GM23248 (cell line): ENCODE measurements at regions not wholly inside any gene's neighbourhood (a gene's known extent, or its start where the extent isn't known, plus 50 kb on each side); places are given as distances from the start of the nearest gene placed in this dataset.

Source experiments
- DNase-seq: peaks from one replicate; pipeline ENCODE4 v3.0.0-alpha.2; 2015
- H2AFZ ChIP-seq: fragments of 200-600 bp; sonication (generic); 2 replicates; pipeline ENCODE4 v1.6.1; 2016; ENCODE audit warnings: antibody characterized with exemption
- H3F3A ChIP-seq: fragments of 200-600 bp; sonication (generic); 2 replicates; pipeline ENCODE4 v1.6.1; 2016; ENCODE audit warnings: mild to moderate bottlenecking, antibody characterized with exemption, mixed run types; ENCODE audit not compliant: insufficient read depth
- H3K27ac ChIP-seq: fragments of 200-600 bp; sonication (generic); 2 replicates; pipeline ENCODE4 v1.5.1; 2016; ENCODE audit warnings: mild to moderate bottlenecking
- H3K27me3 ChIP-seq: fragments of 200-600 bp; sonication (generic); replicated peaks from 2 replicates; pipeline ENCODE4 v1.6.1; 2016; ENCODE audit warnings: mild to moderate bottlenecking; ENCODE audit not compliant: insufficient read depth
- H3K36me3 ChIP-seq: fragments of 200-600 bp; sonication (generic); 2 replicates; pipeline ENCODE4 v1.6.1; 2016; ENCODE audit warnings: low read depth, mild to moderate bottlenecking
- H3K4me1 ChIP-seq: fragments of 200-600 bp; sonication (generic); 2 replicates; pipeline ENCODE4 v1.6.1; 2016; ENCODE audit warnings: mild to moderate bottlenecking; ENCODE audit not compliant: insufficient read depth
- H3K4me2 ChIP-seq: fragments of 200-600 bp; sonication (generic); one replicate; pipeline ENCODE4 v1.6.1; 2016; ENCODE audit warnings: mild to moderate bottlenecking; ENCODE audit not compliant: unreplicated experiment
- H3K4me3 ChIP-seq: fragments of 200-600 bp; sonication (generic); 2 replicates; pipeline ENCODE4 v1.5.1; 2016; ENCODE audit warnings: mild to moderate bottlenecking
- H3K79me2 ChIP-seq: fragments of 200-600 bp; sonication (generic); 2 replicates; pipeline ENCODE4 v1.6.1; 2016; ENCODE audit warnings: mild to moderate bottlenecking; ENCODE audit not compliant: insufficient read depth
- H3K9ac ChIP-seq: fragments of 200-600 bp; sonication (generic); 2 replicates; pipeline ENCODE4 v1.6.1; 2016; ENCODE audit warnings: mild to moderate bottlenecking
- H3K9me2 ChIP-seq: fragments of 200-600 bp; sonication (generic); 2 replicates; pipeline ENCODE4 v1.6.1; 2016; ENCODE audit warnings: mixed run types, mild to moderate bottlenecking, moderate library complexity; ENCODE audit not compliant: insufficient read depth
- H3K9me3 ChIP-seq: fragments of 200-600 bp; sonication (generic); one replicate; pipeline ENCODE4 v1.6.1; 2017; ENCODE audit warnings: low read depth
- H4K20me1 ChIP-seq: fragments of 200-600 bp; sonication (generic); 2 replicates; pipeline ENCODE4 v1.6.0; 2016; ENCODE audit not compliant: insufficient read depth
- EZH2 ChIP-seq: fragments of 200-600 bp; sonication (generic); IDR thresholded peaks from 2 replicates; pipeline ENCODE4 v1.6.1; 2018; ENCODE audit warnings: antibody characterized with exemption, mild to moderate bottlenecking; ENCODE audit not compliant: insufficient read depth, poor library complexity, severe bottlenecking
- EZH2phosphoT487 ChIP-seq: fragments of 200-600 bp; sonication (generic); IDR thresholded peaks from 2 replicates; pipeline ENCODE4 v1.6.1; 2018; ENCODE audit warnings: antibody characterized with exemption, moderate library complexity, mild to moderate bottlenecking, low read depth; ENCODE audit not compliant: insufficient read depth
- WGBS, 2 experiments: methylation state at CpG; one replicate each; pipeline ENCODE4 v1.1.6; 2015 to 2017; ENCODE audit warnings: low lambda C conversion rate in 2 of 2, low coverage in 1 of 2; ENCODE audit errors: missing lambda C conversion rate in 2 of 2; 5-methylcytosine and 5-hydroxymethylcytosine counted together
- in situ Hi-C: fragments of 300-500 bp; cut with MboI; formaldehyde crosslinking; loops from 2 replicates; pipeline ENCODE4 v1.15.0; 2020

- WGBS, 2 experiments, result 91 to 95% methylated on average over 3 of the region's 3 CpGs
- H3K4me3 ChIP-seq, result no peak overlapping the region
Measured at GRCh38 chr6:113144117-113144516, 713.0 kb upstream of the MARCKS start.

DNA sequence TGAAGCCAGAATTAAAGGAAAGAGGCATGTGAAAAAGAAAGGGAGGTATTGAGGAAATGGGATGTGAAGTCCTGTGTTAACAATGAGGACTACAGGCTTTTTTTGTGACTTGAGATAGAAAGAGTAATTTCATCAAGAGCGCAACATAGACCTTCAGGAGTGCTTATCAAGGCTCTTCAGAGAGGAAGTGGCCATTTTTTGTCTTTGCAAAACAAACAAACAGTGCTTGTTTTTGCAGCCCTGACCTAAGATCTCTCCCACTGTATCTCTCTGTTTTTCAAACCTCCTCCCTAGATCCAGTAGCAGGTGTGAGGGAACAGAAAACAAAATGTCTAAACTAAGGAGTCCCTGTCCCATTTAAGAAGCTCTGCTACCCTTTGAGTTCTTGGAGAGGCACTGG, 710.3 kb upstream of the MARCKS start:
- DNase-seq, result no peak
- WGBS, 2 experiments, result 97 to 100% methylated on average over 1 of the region's 1 CpG
- Histone ChIP-seq H4K20me1 (no peaks in the 10 kb centered on the region), H3K4me3 (no peak overlapping the region), H3K27ac (no peak overlapping the region), H3K9me2 (no peaks in the 10 kb centered on the region), H3K27me3 (no peaks in the 10 kb centered on the region), H3K4me1 (peaks cover 7% of the 10 kb centered on the region; the same call in 1 of the 2 replicates), H3K36me3 (no peaks in the 10 kb centered on the region), H2AFZ (no peak overlapping the region; the same call in 1 of the 2 replicates), H3F3A (0 out of 2 replicates have a peak, but pooled peaks cover 8% of the 10 kb centered on the region), H3K79me2 (no peaks in the 10 kb centered on the region), H3K4me2 (no peak overlapping the region), H3K9me3 (no peaks in the 10 kb centered on the region), H3K9ac (no peak overlapping the region)
- in situ Hi-C loops, result no loop called here
- TF ChIP-seq EZH2 (no peak), EZH2phosphoT487 (no peak)

More at GRCh38 chr6:113144117-113144516, 713.0 kb upstream of the MARCKS start:
- in situ Hi-C loops, result no loop called here
- H3K9me3 ChIP-seq, result no peaks in the 10 kb centered on the region
- H3K9ac ChIP-seq, result no peak overlapping the region
- H4K20me1 ChIP-seq, result no peaks in the 10 kb centered on the region
- H3K4me1 ChIP-seq, result peaks cover 7% of the 10 kb centered on the region; the same call in 1 of the 2 replicates
- no peaks in the 10 kb centered on the region for H3K27me3 ChIP-seq
- DNase-seq, result no peak
- no peak overlapping the region for H3K27ac ChIP-seq
- no peaks in the 10 kb centered on the region for H3K79me2 ChIP-seq
- 0 out of 2 replicates have a peak, but pooled peaks cover 8% of the 10 kb centered on the region for H3F3A ChIP-seq
- TF ChIP-seq EZH2phosphoT487 (no peak), EZH2 (no peak)
- H2AFZ ChIP-seq, result no peak overlapping the region
- no peak overlapping the region for H3K4me2 ChIP-seq
- H3K9me2 ChIP-seq, result no peaks in the 10 kb centered on the region
- H3K36me3 ChIP-seq, result no peaks in the 10 kb centered on the region

DNA sequence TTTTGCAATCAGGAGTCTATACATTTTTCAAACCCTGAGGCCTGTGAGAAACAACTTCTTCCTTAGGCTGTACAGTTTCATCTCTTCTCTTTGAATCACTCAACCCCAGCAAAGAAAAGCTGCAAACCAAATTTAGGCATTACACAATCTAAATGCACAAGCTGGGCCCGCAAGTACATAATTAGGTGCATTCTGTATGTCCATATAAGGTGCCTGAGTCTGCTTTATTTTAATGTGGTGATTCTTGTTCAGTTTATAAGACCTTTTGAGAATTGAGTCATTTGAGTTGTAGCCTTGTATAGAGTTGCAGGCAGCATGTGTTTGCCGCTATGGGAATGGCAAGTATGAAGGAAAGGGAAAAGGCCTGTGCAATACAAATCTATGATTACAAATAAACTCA, 709.6 kb upstream of the MARCKS start:
- H3F3A ChIP-seq, result 0 out of 2 replicates have a peak, but pooled peaks cover 8% of the 10 kb centered on the region
- no peak overlapping the region for H3K27ac ChIP-seq
- peaks cover 7% of the 10 kb centered on the region; the same call in 1 of the 2 replicates for H3K4me1 ChIP-seq
- H3K4me2 ChIP-seq, result no peak overlapping the region
- no peaks in the 10 kb centered on the region for H3K9me3 ChIP-seq
- no peak overlapping the region for H3K4me3 ChIP-seq
- H3K27me3 ChIP-seq, result no peaks in the 10 kb centered on the region
- TF ChIP-seq EZH2 (no peak), EZH2phosphoT487 (no peak)
- WGBS, 2 experiments, result 58 to 59% methylated on average over 2 of the region's 2 CpGs
- no peaks in the 10 kb centered on the region for H4K20me1 ChIP-seq
- no peaks in the 10 kb centered on the region for H3K9me2 ChIP-seq
- H3K36me3 ChIP-seq, result no peaks in the 10 kb centered on the region
- in situ Hi-C loops, result no loop called here
- peak; percentile 52 for DNase-seq
- no peak overlapping the region for H3K9ac ChIP-seq
- H2AFZ ChIP-seq, result peak overlapping the region; percentile 28
- no peaks in the 10 kb centered on the region for H3K79me2 ChIP-seq

DNA sequence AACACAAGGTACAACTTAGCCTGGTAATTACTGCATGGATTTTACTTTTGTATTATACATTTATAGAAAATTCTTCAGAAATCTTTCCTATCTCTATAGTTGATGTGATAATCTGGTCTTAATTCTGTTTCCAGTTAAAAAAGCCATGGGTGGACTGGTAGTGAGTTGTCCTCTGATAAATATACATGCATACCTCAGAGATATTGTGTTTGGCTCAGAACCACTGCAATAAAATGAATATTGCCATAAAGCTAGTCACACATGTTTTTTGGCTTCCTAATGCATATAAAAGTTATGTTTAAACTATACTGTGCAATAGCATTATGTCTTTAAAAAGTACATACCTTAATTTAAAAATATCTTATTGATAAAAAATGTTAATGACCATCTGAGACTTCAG, 708.6 kb upstream of the MARCKS start:
- Histone ChIP-seq H3F3A (0 out of 2 replicates have a peak, but pooled peaks cover 8% of the 10 kb centered on the region), H2AFZ (no peak overlapping the region), H3K36me3 (no peaks in the 10 kb centered on the region), H3K27ac (no peak overlapping the region), H3K27me3 (no peaks in the 10 kb centered on the region), H4K20me1 (no peaks in the 10 kb centered on the region), H3K79me2 (no peaks in the 10 kb centered on the region), H3K4me3 (no peak overlapping the region), H3K9me3 (no peaks in the 10 kb centered on the region), H3K9me2 (no peaks in the 10 kb centered on the region), H3K4me2 (no peak overlapping the region), H3K9ac (no peak overlapping the region), H3K4me1 (peaks cover 7% of the 10 kb centered on the region; the same call in 1 of the 2 replicates)
- in situ Hi-C loops, result no loop called here
- TF ChIP-seq EZH2 (no peak), EZH2phosphoT487 (no peak)
- peak; percentile 2 for DNase-seq

GRCh38 chr6:113149511-113149910, 707.6 kb upstream of the MARCKS start:
- H3K4me2 ChIP-seq, result no peak overlapping the region
- no peaks in the 10 kb centered on the region for H3K9me3 ChIP-seq
- H4K20me1 ChIP-seq, result no peaks in the 10 kb centered on the region
- in situ Hi-C loops, result no loop called here
- DNase-seq, result no peak
- 88 to 90% methylated on average over 1 of the region's 1 CpG for WGBS, 2 experiments
- 0 out of 2 replicates have a peak, but pooled peaks cover 8% of the 10 kb centered on the region for H3F3A ChIP-seq
- no peak overlapping the region for H3K27ac ChIP-seq
- no peak overlapping the region for H3K4me3 ChIP-seq
- TF ChIP-seq EZH2phosphoT487 (no peak), EZH2 (no peak)
- no peaks in the 10 kb centered on the region for H3K79me2 ChIP-seq
- H3K9me2 ChIP-seq, result no peaks in the 10 kb centered on the region
- H2AFZ ChIP-seq, result no peak overlapping the region
- H3K36me3 ChIP-seq, result no peaks in the 10 kb centered on the region
- H3K27me3 ChIP-seq, result no peaks in the 10 kb centered on the region
- H3K4me1 ChIP-seq, result peaks cover 7% of the 10 kb centered on the region; the same call in 1 of the 2 replicates
- no peak overlapping the region for H3K9ac ChIP-seq
